ENCODE measurements at regions not wholly inside any gene's neighbourhood (a gene's known extent, or its start where the extent isn't known, plus 50 kb on each side); places are given as distances from the start of the nearest gene placed in this dataset.

- TF ChIP-seq, protein P1, sequence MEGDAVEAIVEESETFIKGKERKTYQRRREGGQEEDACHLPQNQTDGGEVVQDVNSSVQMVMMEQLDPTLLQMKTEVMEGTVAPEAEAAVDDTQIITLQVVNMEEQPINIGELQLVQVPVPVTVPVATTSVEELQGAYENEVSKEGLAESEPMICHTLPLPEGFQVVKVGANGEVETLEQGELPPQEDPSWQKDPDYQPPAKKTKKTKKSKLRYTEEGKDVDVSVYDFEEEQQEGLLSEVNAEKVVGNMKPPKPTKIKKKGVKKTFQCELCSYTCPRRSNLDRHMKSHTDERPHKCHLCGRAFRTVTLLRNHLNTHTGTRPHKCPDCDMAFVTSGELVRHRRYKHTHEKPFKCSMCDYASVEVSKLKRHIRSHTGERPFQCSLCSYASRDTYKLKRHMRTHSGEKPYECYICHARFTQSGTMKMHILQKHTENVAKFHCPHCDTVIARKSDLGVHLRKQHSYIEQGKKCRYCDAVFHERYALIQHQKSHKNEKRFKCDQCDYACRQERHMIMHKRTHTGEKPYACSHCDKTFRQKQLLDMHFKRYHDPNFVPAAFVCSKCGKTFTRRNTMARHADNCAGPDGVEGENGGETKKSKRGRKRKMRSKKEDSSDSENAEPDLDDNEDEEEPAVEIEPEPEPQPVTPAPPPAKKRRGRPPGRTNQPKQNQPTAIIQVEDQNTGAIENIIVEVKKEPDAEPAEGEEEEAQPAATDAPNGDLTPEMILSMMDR (IDR thresholded peaks at IDR 0.05): no peak
- H3K36me3 Mint-ChIP-seq (ENCODE audit: low read depth): no peaks in the 10 kb centered on the region
- H3K4me1 Mint-ChIP-seq (ENCODE audit: low read depth): no peaks in the 10 kb centered on the region
- H3K9me3 ChIP-seq (ENCODE audit: control insufficient read depth in 1 of 2, insufficient read depth in 1 of 2, low read length in 2 of 2): no peaks in the 10 kb centered on the region
- H3K27me3 Mint-ChIP-seq: no peaks in the 10 kb centered on the region
- no peak overlapping the region for H3K27ac ChIP-seq (ENCODE audit: low read depth in 1 of 2, low read length in 2 of 2)
- DNase-seq (no peak), ATAC-seq (ENCODE audit: poor library complexity) (no peak)
- ChIA-PET CTCF (no interaction called here), POLR2A (no interaction called here)
- H3K27me3 ChIP-seq (ENCODE audit: control insufficient read depth in 1 of 2, insufficient read depth in 2 of 2, low read length in 2 of 2): no peaks in the 10 kb centered on the region
- no peaks in the 10 kb centered on the region for H3K9me3 Mint-ChIP-seq
- H3K4me3 Mint-ChIP-seq: no peak overlapping the region
- H3K4me1 ChIP-seq (ENCODE audit: insufficient read depth, low read length): no peaks in the 10 kb centered on the region
- H3K4me3 ChIP-seq (ENCODE audit: low read length): no peak overlapping the region
- no peak overlapping the region for H3K27ac Mint-ChIP-seq
- intact Hi-C loops (cut with DNase I, micrococcal nuclease): no loop called here
- no peaks in the 10 kb centered on the region for H3K36me3 ChIP-seq (ENCODE audit: insufficient read depth, low read length)
Measured at GRCh38 chr7:47080816-47081215, 501.1 kb downstream of the TNS3 start.

- H3K36me3 Mint-ChIP-seq (ENCODE audit: low read depth): no peaks in the 10 kb centered on the region
- Histone ChIP-seq H3K4me1 (ENCODE audit: insufficient read depth, low read length) (no peaks in the 10 kb centered on the region), H3K9me3 (ENCODE audit: control insufficient read depth in 1 of 2, insufficient read depth in 1 of 2, low read length in 2 of 2) (peaks cover 0 to 2% of the 10 kb centered on the region in 2 experiments), H3K4me3 (ENCODE audit: low read length) (no peak overlapping the region), H3K36me3 (ENCODE audit: insufficient read depth, low read length) (no peaks in the 10 kb centered on the region), H3K27me3 (ENCODE audit: control insufficient read depth in 1 of 2, insufficient read depth in 2 of 2, low read length in 2 of 2) (no peaks in the 10 kb centered on the region), H3K27ac (ENCODE audit: low read depth in 1 of 2, low read length in 2 of 2) (no peak overlapping the region)
- ATAC-seq (ENCODE audit: poor library complexity) (no peak), DNase-seq (no peak)
- H3K4me3 Mint-ChIP-seq: no peak overlapping the region
- CTCF ChIA-PET: no interaction called here
- POLR2A ChIA-PET: no interaction called here
- no peaks in the 10 kb centered on the region for H3K4me1 Mint-ChIP-seq (ENCODE audit: low read depth)
- intact Hi-C loops (cut with DNase I, micrococcal nuclease): no loop called here
- no peaks in the 10 kb centered on the region for H3K9me3 Mint-ChIP-seq
- TF ChIP-seq, protein P1 (IDR thresholded peaks at IDR 0.05): no peak
- no peak overlapping the region for H3K27ac Mint-ChIP-seq
- H3K27me3 Mint-ChIP-seq: no peaks in the 10 kb centered on the region
Measured at GRCh38 chr7:47078241-47078640, 503.7 kb downstream of the TNS3 start.

DNA sequence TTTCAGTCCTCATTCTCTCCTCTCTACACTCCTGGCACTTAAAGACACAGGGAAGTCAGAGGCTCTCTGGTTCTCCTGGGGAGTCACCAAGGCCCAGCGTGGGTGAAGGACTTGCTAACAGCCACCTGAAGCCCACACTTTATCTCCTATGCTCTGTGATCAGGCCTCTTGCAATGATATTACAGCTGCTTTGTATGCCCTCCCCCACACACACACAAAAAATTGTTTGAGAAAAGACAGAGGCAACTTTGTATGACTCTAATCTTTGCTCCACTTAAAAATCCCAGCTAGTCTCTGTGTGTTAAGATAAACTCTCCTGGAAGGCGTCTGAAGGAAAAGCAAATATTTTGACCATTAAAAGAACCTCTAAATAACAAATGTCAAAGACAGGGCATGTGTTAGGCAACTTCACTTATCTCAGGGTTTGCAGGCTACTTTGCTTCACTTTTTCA lies 507.2 kb downstream of the TNS3 start:
- H3K9me3 ChIP-seq (ENCODE audit: control insufficient read depth in 1 of 2, insufficient read depth in 1 of 2, low read length in 2 of 2): peaks cover 0 to 4% of the 10 kb centered on the region in 2 experiments
- Mint-ChIP-seq H3K4me3 (no peak overlapping the region), H3K27ac (no peak overlapping the region), H3K4me1 (ENCODE audit: low read depth) (no peaks in the 10 kb centered on the region), H3K27me3 (no peaks in the 10 kb centered on the region), H3K36me3 (ENCODE audit: low read depth) (no peaks in the 10 kb centered on the region), H3K9me3 (no peaks in the 10 kb centered on the region)
- no peaks in the 10 kb centered on the region for H3K36me3 ChIP-seq (ENCODE audit: insufficient read depth, low read length)
- CTCF ChIA-PET: no interaction called here
- no peaks in the 10 kb centered on the region for H3K27me3 ChIP-seq (ENCODE audit: control insufficient read depth in 1 of 2, insufficient read depth in 2 of 2, low read length in 2 of 2)
- intact Hi-C loops (cut with DNase I, micrococcal nuclease): no loop called here
- TF ChIP-seq, protein P1 (IDR thresholded peaks at IDR 0.05): no peak
- H3K4me1 ChIP-seq (ENCODE audit: insufficient read depth, low read length): no peaks in the 10 kb centered on the region
- no peak for DNase-seq
- POLR2A ChIA-PET: no interaction called here
- no peak for ATAC-seq (ENCODE audit: poor library complexity)
- H3K27ac ChIP-seq (ENCODE audit: low read depth in 1 of 2, low read length in 2 of 2): no peak overlapping the region
- no peak overlapping the region for H3K4me3 ChIP-seq (ENCODE audit: low read length)

Data from CD4-positive, alpha-beta T cell (primary cell).